Mucosa of rectum (tissue), 2 donors: ENCODE measurements at regions not wholly inside any gene's neighbourhood (a gene's known extent, or its start where the extent isn't known, plus 50 kb on each side); places are given as distances from the start of the nearest gene placed in this dataset.

Experiments
- H3K27ac ChIP-seq, 2 donors: one replicate each; pipeline ENCODE4 v1.7.0; 2013; ENCODE audit warnings: inconsistent platforms in 2 of 2, low read depth in 2 of 2, low read length in 2 of 2
- H3K27me3 ChIP-seq, 2 donors: one replicate each; pipeline ENCODE4 v1.7.0; 2013; ENCODE audit warnings: low read length in 2 of 2; ENCODE audit not compliant: control insufficient read depth in 2 of 2, insufficient read depth in 2 of 2
- H3K36me3 ChIP-seq, 2 donors: one replicate each; pipeline ENCODE4 v1.7.0; 2013; ENCODE audit warnings: low read length in 2 of 2; ENCODE audit not compliant: control insufficient read depth in 2 of 2, insufficient read depth in 2 of 2
- H3K4me1 ChIP-seq, 2 donors: one replicate each; pipeline ENCODE4 v1.7.0; 2013; ENCODE audit warnings: low read length in 2 of 2, mild to moderate bottlenecking in 1 of 2; ENCODE audit not compliant: control insufficient read depth in 2 of 2, insufficient read depth in 2 of 2
- H3K4me3 ChIP-seq, 2 donors: one replicate each; pipeline ENCODE4 v1.7.0; 2013; ENCODE audit warnings: low read length in 2 of 2
- H3K9ac ChIP-seq, 2 donors: one replicate each; pipeline ENCODE4 v1.7.0; 2013; ENCODE audit warnings: low read length in 2 of 2, low read depth in 1 of 2, mild to moderate bottlenecking in 1 of 2
- H3K9me3 ChIP-seq, 2 donors: one replicate each; pipeline ENCODE4 v1.7.0; 2013; ENCODE audit warnings: low read length in 2 of 2; ENCODE audit not compliant: control insufficient read depth in 2 of 2
- donor health status: healthy.
- donor health status: Normal muscosa, but diverticular disease.

- no peaks in the 10 kb centered on the region for H3K36me3 ChIP-seq
- no peak overlapping the region for H3K4me3 ChIP-seq
- H3K9ac ChIP-seq, result no peak overlapping the region
- peaks cover 1 to 2% of the 10 kb centered on the region in 2 donors for H3K9me3 ChIP-seq
- no peaks in the 10 kb centered on the region for H3K4me1 ChIP-seq
- H3K27ac ChIP-seq, result no peak overlapping the region
- H3K27me3 ChIP-seq, result no peaks in the 10 kb centered on the region
These were observed 91.9 kb upstream of the SNRPN start for GRCh38 chr15:24862726-24863521.

DNA sequence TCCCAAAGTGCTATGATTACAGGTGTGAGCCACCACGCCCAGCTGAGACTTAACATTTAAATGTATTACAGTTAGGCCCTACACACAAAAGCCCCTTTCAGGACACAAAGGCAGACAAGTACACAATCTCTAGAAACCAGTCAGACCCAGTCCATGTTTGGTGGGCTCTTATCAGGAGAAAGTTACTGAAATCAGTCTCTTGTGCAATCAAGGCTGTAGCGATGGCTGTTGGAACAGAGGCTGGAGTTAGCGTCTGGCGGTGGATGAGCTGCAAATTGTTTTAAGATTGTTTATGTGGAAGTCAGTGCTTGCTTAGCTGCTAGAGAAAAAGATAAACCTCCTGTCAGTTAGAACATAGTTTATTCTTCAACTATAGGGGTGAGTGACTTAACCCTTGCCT, 89.5 kb upstream of the SNRPN start:
- H3K27ac ChIP-seq, result no peak overlapping the region
- peaks cover 0 to 3% of the 10 kb centered on the region in 2 donors for H3K9me3 ChIP-seq
- H3K4me3 ChIP-seq, result no peak overlapping the region
- H3K4me1 ChIP-seq, result no peaks in the 10 kb centered on the region
- H3K36me3 ChIP-seq, result no peaks in the 10 kb centered on the region
- no peak overlapping the region for H3K9ac ChIP-seq
- no peaks in the 10 kb centered on the region for H3K27me3 ChIP-seq

- H3K4me3 ChIP-seq, result no peak overlapping the region
- no peak overlapping the region for H3K27ac ChIP-seq
These were observed 77.6 kb upstream of the SNRPN start for GRCh38 chr15:24877174-24877573.

DNA sequence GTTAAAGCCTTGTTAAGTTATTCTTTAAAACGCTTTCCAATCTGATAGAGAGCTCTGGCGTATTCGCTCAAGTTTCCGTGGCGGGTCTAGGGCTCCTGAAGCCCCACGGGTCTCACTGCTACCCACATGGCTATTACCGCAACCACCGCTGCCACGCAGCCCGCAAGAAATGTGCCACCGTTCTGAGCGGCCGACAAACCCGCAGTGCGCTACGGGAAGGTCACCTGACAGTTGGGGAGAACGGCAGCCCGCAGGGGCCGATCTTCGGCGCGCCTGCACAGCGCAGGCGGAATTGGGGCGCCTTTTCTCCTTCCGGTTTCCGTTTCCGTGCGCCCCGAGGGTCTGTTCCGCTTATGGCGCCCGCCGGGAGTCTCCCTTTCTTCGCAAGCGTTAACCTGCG, 76.6 kb upstream of the SNRPN start:
- H3K27ac ChIP-seq, result no peak overlapping the region

More at GRCh38 chr15:24877174-24877573, 77.6 kb upstream of the SNRPN start:
- Histone ChIP-seq H3K4me1 (no peaks in the 10 kb centered on the region), H3K9me3 (peaks cover 3 to 4% of the 10 kb centered on the region in 2 donors), H3K9ac (no peak overlapping the region), H3K27me3 (no peaks in the 10 kb centered on the region), H3K36me3 (no peaks in the 10 kb centered on the region)

GRCh38 chr15:24879492-24879891, 75.3 kb upstream of the SNRPN start:
- H3K27ac ChIP-seq, result no peak overlapping the region
- H3K9me3 ChIP-seq, result peaks cover 3 to 8% of the 10 kb centered on the region in 2 donors

More for the DNA sequence above, 76.6 kb upstream of the SNRPN start:
- Histone ChIP-seq H3K4me1 (no peaks in the 10 kb centered on the region), H3K9me3 (peaks cover 3 to 6% of the 10 kb centered on the region in 2 donors), H3K9ac (no peak overlapping the region), H3K36me3 (no peaks in the 10 kb centered on the region), H3K27me3 (no peaks in the 10 kb centered on the region), H3K4me3 (peak overlapping the region in 1 of 2 donors; percentile 8)

GRCh38 chr15:24880663-24881062, 74.1 kb upstream of the SNRPN start:
- no peaks in the 10 kb centered on the region for H3K36me3 ChIP-seq
- H3K9ac ChIP-seq, result no peak overlapping the region
- H3K4me1 ChIP-seq, result no peaks in the 10 kb centered on the region
- H3K9me3 ChIP-seq, result peaks cover 3 to 8% of the 10 kb centered on the region in 2 donors
- no peaks in the 10 kb centered on the region for H3K27me3 ChIP-seq
- H3K27ac ChIP-seq, result no peak overlapping the region
- no peak overlapping the region for H3K4me3 ChIP-seq

More at GRCh38 chr15:24879492-24879891, 75.3 kb upstream of the SNRPN start:
- H3K27me3 ChIP-seq, result no peaks in the 10 kb centered on the region
- no peak overlapping the region for H3K4me3 ChIP-seq
- no peaks in the 10 kb centered on the region for H3K4me1 ChIP-seq
- H3K36me3 ChIP-seq, result no peaks in the 10 kb centered on the region
- no peak overlapping the region for H3K9ac ChIP-seq

GRCh38 chr15:24886538-24886937, 68.2 kb upstream of the SNRPN start:
- H3K4me1 ChIP-seq, result no peaks in the 10 kb centered on the region
- peaks cover 0 to 7% of the 10 kb centered on the region in 2 donors for H3K9me3 ChIP-seq
- H3K27ac ChIP-seq, result no peak overlapping the region
- H3K4me3 ChIP-seq, result no peak overlapping the region
- no peak overlapping the region for H3K9ac ChIP-seq
- H3K36me3 ChIP-seq, result no peaks in the 10 kb centered on the region
- no peaks in the 10 kb centered on the region for H3K27me3 ChIP-seq

GRCh38 chr15:24898715-24899272, 56.0 kb upstream of the SNRPN start:
- no peaks in the 10 kb centered on the region for H3K4me1 ChIP-seq
- H3K27ac ChIP-seq, result no peak overlapping the region
- H3K27me3 ChIP-seq, result no peaks in the 10 kb centered on the region
- no peaks in the 10 kb centered on the region for H3K36me3 ChIP-seq
- H3K9me3 ChIP-seq, result peaks cover 0 to 3% of the 10 kb centered on the region in 2 donors
- no peak overlapping the region for H3K9ac ChIP-seq
- H3K4me3 ChIP-seq, result no peak overlapping the region

GRCh38 chr15:24899367-24899766, 55.4 kb upstream of the SNRPN start:
- H3K27ac ChIP-seq, result no peak overlapping the region
- no peaks in the 10 kb centered on the region for H3K4me1 ChIP-seq
- no peak overlapping the region for H3K9ac ChIP-seq
- no peaks in the 10 kb centered on the region for H3K27me3 ChIP-seq
- H3K36me3 ChIP-seq, result no peaks in the 10 kb centered on the region
- H3K9me3 ChIP-seq, result peaks cover 0 to 3% of the 10 kb centered on the region in 2 donors
- H3K4me3 ChIP-seq, result no peak overlapping the region

GRCh38 chr15:24899795-24900194, 55.0 kb upstream of the SNRPN start:
- no peak overlapping the region for H3K27ac ChIP-seq
- no peaks in the 10 kb centered on the region for H3K4me1 ChIP-seq
- peaks cover 0 to 3% of the 10 kb centered on the region in 2 donors for H3K9me3 ChIP-seq
- H3K27me3 ChIP-seq, result no peaks in the 10 kb centered on the region
- H3K4me3 ChIP-seq, result no peak overlapping the region
- no peak overlapping the region for H3K9ac ChIP-seq
- H3K36me3 ChIP-seq, result no peaks in the 10 kb centered on the region
